Glutamatergic neuron (in vitro differentiated cells): ENCODE measurements at regions not wholly inside any gene's neighbourhood (a gene's known extent, or its start where the extent isn't known, plus 50 kb on each side); places are given as distances from the start of the nearest gene placed in this dataset.

Source experiments
- DNase-seq: peaks from one replicate; pipeline ENCODE4 v3.0.0; 2022
- H3K27ac Mint-ChIP-seq: one replicate; pipeline ENCODE4 v1.8.0; 2020; ENCODE audit warnings: mild to moderate bottlenecking, mixed read lengths, inconsistent platforms; ENCODE audit not compliant: unreplicated experiment
- H3K27me3 Mint-ChIP-seq: one replicate; pipeline ENCODE4 v1.8.0; 2020; ENCODE audit warnings: mild to moderate bottlenecking, moderate library complexity, mixed read lengths, inconsistent platforms; ENCODE audit not compliant: unreplicated experiment
- H3K36me3 Mint-ChIP-seq: one replicate; pipeline ENCODE4 v1.8.0; 2020; ENCODE audit warnings: mild to moderate bottlenecking, mixed read lengths, inconsistent platforms; ENCODE audit not compliant: unreplicated experiment
- H3K4me1 Mint-ChIP-seq: one replicate; pipeline ENCODE4 v1.8.0; 2020; ENCODE audit warnings: mild to moderate bottlenecking, low read depth, mixed read lengths, inconsistent platforms; ENCODE audit not compliant: unreplicated experiment
- H3K4me3 Mint-ChIP-seq: one replicate; pipeline ENCODE4 v1.8.0; 2020; ENCODE audit warnings: mild to moderate bottlenecking, mixed read lengths, inconsistent platforms; ENCODE audit not compliant: unreplicated experiment
- H3K9me3 Mint-ChIP-seq: one replicate; pipeline ENCODE4 v1.8.0; 2020; ENCODE audit warnings: mild to moderate bottlenecking, moderate library complexity, mixed read lengths, inconsistent platforms; ENCODE audit not compliant: unreplicated experiment
- CTCF ChIP-seq: fragments of 200-600 bp; sonication (generic); IDR thresholded peaks from one replicate; pipeline ENCODE4 v1.5.0; 2021; ENCODE audit not compliant: partially characterized antibody, unreplicated experiment

- no peak for DNase-seq
- Mint-ChIP-seq H3K4me1 (peaks cover 28% of the 10 kb centered on the region), H3K27ac (no peak overlapping the region), H3K36me3 (peaks cover 13% of the 10 kb centered on the region), H3K27me3 (peaks cover 20% of the 10 kb centered on the region), H3K4me3 (no peak overlapping the region), H3K9me3 (peaks cover 37% of the 10 kb centered on the region)
- no peak for TF ChIP-seq CTCF
Measured at GRCh38 chr12:124465473-124465872, 101.9 kb downstream of the NCOR2 start.

GRCh38 chr12:124464830-124465229 lies 102.6 kb downstream of the NCOR2 start:
- no peak overlapping the region for H3K4me3 Mint-ChIP-seq
- peaks cover 20% of the 10 kb centered on the region for H3K27me3 Mint-ChIP-seq
- DNase-seq = no peak
- peaks cover 28% of the 10 kb centered on the region for H3K4me1 Mint-ChIP-seq
- no peak for TF ChIP-seq CTCF
- no peak overlapping the region for H3K27ac Mint-ChIP-seq
- peaks cover 36% of the 10 kb centered on the region for H3K9me3 Mint-ChIP-seq
- H3K36me3 Mint-ChIP-seq = peaks cover 10% of the 10 kb centered on the region

- Mint-ChIP-seq H3K27ac (peak overlapping the region; percentile 83), H3K36me3 (peaks cover 12% of the 10 kb centered on the region), H3K27me3 (peaks cover 22% of the 10 kb centered on the region), H3K9me3 (peaks cover 42% of the 10 kb centered on the region), H3K4me1 (peaks cover 28% of the 10 kb centered on the region), H3K4me3 (peak overlapping the region; percentile 35)
- DNase-seq = no peak
- TF ChIP-seq CTCF = no peak
Measured at GRCh38 chr12:124464062-124464461, 103.3 kb downstream of the NCOR2 start.

GRCh38 chr12:124463341-124463921 lies 104.0 kb downstream of the NCOR2 start:
- H3K9me3 Mint-ChIP-seq = peaks cover 45% of the 10 kb centered on the region
- no peak for DNase-seq
- peak overlapping the region; percentile 35 for H3K4me3 Mint-ChIP-seq
- H3K27ac Mint-ChIP-seq = peak overlapping the region; percentile 83
- TF ChIP-seq CTCF = no peak
- peaks cover 28% of the 10 kb centered on the region for H3K4me1 Mint-ChIP-seq
- H3K27me3 Mint-ChIP-seq = peaks cover 27% of the 10 kb centered on the region
- peaks cover 15% of the 10 kb centered on the region for H3K36me3 Mint-ChIP-seq

- Mint-ChIP-seq H3K4me1 (peaks cover 28% of the 10 kb centered on the region), H3K27me3 (peaks cover 27% of the 10 kb centered on the region), H3K9me3 (peaks cover 45% of the 10 kb centered on the region), H3K4me3 (peak overlapping the region; percentile 35), H3K36me3 (peaks cover 15% of the 10 kb centered on the region), H3K27ac (peak overlapping the region; percentile 83)
- DNase-seq = no peak
- no peak for TF ChIP-seq CTCF
Measured at GRCh38 chr12:124462750-124463149, 104.7 kb downstream of the NCOR2 start.
